H4 (cell line): ENCODE measurements at regions not wholly inside any gene's neighbourhood (a gene's known extent, or its start where the extent isn't known, plus 50 kb on each side); places are given as distances from the start of the nearest gene placed in this dataset.
A peak's percentile ranks its signal among the peaks of the same experiment; 100 is the strongest.

Source experiments
- DNase-seq: peaks from one replicate; pipeline ENCODE4 v3.0.0-alpha.2; 2015; ENCODE audit warnings: low spot score

DNA sequence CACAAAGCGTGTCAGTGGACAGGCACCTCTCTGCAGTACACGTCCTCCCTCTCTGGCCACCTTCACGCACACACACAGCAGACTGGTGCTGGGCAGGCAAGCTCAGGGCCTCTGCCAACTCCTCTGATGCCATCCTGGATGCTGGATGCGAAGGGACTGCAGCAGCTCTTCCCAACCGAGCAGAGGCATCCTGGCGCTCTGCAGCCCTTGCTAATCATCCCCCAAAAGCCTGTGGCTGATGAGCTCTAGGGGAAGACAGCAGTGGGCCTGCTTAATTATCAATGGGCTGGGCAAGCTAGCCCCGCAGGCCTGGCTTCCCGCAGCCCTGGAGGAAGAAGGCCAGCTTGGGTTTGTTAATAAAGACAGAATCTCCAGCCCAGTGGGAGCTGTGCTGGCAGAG, 71.3 kb upstream of the TEX51 start:
- DNase-seq: no peak

DNA sequence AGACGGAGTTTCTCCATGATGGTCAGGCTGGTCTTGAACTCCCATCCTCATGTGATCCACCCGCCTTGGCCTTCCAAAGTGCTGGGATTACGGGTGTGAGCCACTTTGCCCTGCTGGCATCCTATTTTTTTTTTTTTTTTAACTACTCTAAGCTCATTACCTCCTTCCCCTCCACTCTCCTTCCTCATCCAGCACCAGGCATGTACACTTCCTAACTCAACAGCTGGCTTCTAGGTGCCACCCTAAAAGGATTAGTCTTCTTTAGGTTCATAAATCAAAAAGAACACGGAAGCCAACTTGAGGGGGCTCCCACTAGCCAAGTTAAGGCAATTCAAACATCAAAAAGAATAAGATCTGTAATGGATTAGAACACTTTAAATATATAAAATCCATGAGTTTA, 70.6 kb upstream of the TEX51 start:
- DNase-seq: no peak

DNA sequence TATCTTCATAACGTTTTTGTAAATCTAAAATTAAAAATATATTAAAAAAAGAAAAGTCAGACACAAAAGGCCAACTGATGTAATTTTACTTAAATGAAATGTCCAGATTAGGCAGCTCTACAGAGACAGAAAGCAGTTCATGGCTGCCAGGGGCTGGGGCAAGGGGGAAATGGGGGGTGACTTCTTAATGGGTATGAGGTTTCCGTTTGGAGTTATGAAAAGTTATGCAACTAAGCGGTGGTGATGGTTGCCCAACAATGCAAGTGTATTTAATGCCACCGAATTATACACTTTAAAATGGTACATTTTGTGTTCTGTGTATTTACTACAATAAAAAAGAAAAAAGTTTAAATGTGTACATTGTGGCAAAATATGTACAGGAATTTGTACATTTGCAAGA, 70.2 kb upstream of the TEX51 start:
- no peak for DNase-seq

DNA sequence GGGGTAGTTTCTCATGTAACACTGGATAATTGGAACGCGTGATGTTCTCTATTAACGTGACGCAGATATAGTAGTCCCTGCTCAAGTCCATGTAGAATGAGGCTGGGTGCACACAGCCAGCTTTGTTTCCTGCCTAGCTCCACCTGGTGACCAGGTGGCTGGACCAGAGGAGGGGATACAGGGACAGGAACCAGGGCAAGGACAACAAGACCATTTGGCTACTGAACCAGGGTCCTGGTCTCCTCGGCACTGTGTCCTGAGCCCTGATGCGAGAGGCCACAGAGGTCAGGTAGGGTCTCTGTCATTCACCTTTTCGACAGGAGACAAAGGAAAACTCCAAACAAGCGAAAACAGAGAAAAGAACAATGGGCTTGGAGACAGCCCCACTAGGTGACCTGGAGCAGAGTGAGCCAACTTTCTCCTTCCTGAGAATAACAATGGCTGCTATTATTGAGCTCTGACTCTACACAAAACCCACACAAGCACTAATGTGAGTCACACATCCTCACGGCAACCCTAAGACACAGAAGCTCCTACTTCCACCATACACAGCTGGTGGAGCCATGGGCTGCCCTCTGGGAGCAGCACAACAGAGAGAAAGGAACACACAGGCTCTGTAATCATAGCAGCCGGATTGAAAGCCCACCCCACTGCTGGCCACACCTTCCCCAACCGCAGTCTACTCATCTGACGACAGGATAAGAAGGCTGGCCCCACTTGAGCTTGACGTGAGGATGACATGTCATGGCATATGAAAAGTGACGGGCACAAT, 67.3 kb upstream of the TEX51 start:
- peak; percentile 36 for DNase-seq

DNA sequence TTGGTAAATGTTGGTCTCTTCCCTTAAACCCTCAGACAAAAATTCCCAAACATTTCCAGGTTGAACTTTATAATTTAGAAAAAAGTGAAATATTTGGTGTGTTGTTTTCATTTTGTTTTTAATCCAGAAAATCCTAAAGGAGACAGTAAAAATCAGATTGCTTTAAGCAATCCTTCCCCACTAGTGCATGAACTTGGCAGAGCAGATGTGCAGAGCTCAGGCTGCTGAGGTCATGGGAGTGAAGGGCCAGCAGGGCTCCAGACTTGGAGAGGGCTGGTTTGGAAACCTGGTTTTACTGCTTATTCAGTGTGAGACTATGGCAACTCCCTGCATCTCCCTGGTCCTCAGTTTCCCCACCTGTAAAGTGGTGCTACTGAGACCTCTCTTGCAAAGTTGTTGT, 66.7 kb upstream of the TEX51 start:
- no peak for DNase-seq

DNA sequence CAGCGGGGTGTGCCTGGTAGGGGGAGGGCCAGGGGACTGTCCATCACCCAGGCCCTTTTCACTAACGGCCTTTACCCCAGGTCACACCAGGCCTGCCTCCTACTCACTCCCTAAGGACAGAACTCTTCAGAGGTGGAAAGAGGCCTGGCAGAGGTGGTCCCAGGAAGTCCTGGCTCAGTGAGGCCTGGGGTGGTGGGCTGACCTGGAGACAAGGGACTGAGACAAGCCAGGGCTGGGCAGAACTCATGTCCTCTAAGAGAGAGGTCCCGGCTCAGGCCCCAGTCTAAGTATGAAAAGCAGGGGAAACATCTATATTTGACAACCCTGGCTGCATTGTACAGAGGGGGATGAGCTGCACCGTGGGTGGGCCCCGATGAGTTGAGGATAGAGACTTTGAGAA, 65.9 kb upstream of the TEX51 start:
- no peak for DNase-seq

DNA sequence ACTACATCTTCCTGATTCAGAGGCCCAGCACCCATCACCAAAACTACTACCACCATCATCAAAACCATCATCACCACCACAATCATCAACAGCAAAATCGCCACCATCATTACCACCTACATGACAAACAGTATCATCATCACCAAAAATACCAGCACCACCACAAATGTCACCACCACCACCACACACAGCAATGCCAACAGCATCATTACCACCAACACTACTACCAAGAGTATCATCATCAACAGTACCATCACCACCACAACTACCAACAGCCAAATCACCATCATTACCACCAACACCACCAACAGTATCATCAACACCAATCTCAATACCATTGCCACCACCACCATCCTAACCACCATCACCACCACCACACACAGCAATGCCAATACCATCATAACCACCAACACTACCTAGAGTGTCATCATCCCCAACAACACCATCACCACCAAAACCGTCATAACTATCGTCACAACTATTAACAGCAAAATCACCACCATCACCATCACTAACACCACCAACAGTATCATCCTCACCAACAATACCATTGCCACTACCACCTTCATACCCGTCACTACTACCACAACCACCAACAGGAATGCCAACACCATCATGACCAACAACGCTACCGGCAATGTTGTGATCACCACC, 64.6 kb upstream of the TEX51 start:
- DNase-seq: no peak

DNA sequence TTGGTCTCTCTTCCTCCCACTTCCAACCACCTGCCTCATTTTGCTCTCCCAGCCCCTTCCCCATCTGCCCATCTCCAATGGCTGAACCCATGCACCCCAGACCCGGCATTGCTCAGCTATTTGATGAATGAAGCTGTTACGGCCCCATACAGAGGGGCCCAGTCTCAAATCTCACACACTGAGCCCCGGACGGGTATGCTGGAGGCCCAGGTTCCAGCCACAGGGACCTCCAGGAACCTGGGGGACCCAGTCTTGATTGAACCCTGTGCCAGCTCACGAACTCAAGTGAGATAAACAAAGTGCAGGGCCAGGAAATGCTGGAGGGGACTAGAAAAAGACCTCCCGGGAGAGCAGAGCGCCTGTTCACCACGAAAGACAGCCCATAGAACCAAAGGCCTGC, 63.4 kb upstream of the TEX51 start:
- no peak for DNase-seq

DNA sequence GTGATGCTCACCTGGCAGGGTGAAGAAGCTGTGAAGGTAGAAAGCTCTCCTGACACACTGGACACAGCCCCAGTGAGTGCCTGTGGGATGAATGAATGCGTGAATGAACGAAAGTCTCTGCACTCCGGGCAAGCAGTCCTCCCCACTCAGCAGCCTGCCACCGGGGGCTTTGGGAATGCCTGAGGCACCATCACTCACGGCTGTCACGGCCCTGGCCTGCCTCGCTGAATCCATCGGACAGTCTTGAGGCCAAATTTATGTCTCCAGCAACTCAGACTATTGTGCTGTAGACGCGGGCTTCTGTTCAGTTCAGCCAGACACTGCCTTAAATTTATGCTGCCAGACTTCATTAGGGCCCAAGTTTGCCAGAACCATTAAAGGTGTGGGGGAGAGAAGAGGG, 62.9 kb upstream of the TEX51 start:
- no peak for DNase-seq

DNA sequence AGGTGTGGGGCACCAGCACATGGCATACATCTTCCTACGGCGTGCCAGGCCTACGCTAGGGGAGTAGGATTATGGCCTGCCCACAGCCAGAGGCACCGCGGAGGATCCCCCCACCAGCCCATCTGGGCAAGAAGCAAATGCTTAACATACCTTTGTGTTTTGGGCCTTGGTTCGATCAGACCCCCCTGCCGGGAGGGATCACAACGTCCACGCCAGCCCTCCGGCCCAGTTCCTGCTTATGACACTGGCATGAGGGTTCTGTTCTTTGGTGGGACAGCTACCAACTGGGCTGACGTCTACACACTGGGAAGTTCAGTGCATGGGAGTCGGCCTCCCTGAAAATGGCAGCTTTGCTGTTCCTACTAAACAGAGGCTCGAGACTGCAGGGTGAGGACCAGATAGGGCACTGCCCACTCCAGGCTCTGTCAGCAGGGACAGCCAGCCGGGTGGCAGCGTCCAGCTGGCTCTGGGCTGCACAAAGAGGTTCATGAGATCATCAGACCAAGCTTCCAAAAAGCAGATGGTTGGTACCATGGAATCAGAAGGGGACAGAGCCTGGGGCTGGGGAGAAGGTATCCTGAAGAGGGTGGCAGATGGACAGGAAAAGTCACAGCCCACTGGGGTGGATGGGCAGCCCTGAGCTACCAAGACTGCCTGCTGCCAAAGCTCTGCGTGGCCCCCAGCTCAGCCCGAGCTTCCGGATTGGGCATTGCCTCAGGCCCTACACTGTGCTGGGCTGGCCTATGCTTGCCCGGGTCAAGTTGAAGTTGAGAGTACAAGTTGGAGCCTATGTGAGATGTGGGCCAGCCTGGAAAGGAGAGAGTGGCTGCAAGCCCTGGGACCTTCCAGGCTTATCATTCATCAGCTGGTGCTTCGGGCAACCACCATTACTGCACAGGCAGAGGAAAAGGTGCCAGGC, 61.7 kb upstream of the TEX51 start:
- DNase-seq: no peak

DNA sequence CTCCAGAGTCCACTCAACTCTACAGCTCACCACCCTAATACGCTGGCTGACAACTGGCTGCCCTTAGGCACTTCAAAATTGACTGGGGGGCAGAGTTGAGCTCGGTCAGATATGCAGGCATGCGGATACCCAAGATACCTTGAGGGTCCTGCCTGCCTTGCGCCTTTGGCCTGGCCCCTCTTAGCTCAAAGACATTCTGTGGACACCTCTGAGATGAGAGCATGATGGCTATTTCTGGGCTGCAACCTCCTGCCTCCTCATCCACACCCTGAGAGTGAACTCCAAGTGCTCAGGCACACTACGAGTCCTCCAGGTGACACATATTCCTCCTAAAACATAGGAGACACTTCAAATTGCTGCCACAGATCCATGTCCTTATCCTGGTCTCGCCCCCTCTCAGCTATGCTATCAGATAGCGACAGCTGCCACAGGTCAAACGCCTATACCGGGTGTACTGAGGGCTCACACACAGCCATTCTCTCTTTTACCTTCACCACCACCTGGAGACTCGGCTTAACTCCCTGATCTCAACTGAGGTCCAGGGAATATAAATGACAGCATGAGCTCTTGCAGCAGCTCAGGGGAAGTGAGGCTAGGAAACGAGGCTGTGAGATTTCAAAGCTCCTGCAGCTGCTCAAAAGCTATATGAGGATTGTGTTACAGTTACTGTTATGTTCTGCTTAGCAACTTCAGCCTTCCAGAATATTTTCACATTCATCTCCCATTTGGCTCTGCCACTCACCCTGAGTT, 60.5 kb upstream of the TEX51 start:
- DNase-seq: no peak

DNA sequence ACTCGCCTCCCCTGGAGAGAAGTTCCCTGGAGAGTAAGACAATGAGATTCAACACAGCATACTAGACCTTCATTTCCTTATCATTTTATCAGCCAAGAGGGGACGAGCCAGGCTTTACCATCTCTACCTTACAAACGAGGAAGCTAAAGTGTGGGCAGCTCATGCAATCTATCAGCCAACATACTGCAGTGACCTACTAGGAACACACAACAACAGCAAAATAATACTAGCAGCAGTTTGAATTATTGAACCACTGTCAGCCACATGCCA, 60.0 kb upstream of the TEX51 start:
- no peak for DNase-seq

DNA sequence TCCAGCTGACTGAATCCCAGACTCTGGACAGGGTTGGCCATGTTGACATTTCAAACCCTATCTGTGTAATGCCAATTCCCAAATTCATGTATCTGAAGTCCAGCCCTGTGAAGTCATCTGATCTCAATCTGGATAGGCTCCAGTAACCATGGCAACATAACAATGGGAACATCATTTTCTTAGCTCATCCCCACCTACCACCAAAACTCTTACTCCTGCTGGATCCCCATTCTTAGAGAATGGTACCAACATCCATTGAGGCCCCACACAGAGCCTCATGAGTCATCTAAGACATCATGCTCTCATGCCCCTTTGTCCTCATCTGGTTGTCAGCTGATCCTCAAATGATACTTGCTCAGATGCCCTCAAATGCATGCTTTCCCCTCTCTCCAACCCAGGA, 58.9 kb upstream of the TEX51 start:
- no peak for DNase-seq

DNA sequence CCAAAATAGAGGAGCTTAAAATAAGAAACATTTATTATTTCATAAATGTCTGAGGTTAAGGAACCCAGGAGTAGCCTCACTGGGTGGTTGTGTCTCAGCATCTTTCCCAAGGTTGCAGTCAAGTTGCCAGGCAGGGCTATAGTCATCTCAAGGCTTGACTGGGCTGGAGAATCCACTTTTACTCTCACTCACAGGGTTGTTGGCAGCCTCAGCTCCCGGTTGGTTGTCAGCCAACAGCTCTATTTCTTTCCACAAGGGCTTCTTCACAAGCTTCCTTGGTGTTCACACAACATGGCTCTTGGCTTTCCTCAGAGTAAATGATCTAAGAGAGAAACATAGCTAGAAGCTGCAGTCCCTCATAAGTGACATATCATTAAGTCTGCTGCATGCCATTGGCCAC, 55.6 kb upstream of the TEX51 start:
- DNase-seq: no peak

DNA sequence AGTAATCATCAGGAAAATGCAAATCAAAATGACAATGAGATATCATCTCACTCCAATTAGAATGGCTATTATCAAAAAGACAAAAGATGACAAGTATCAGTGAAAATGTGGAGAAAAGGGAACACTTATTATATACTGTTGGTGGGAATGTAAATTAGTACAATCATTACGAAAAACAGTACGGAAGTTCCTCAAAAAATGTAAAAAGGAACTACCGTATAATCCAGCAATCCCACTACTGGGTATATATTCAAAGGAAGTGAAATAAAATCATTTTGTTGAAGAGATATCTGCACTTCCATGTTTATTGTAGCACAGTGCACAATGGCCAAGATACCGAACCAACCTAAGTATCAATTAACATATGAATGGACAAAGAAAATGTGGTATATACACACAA, 52.4 kb upstream of the TEX51 start:
- DNase-seq: no peak
